ENCODE measurements at regions not wholly inside any gene's neighbourhood (a gene's known extent, or its start where the extent isn't known, plus 50 kb on each side); places are given as distances from the start of the nearest gene placed in this dataset.

GRCh38 chr1:5645135-5645399, 347.2 kb downstream of the NPHP4 start:
- TF ChIP-seq CTCF (IDR thresholded peaks at IDR 0.05) (no peak), POLR2A (IDR thresholded peaks at IDR 0.05) (no peak)

Measured in heart left ventricle (tissue), 13 donors.